GM23248 (cell line): ENCODE measurements at regions not wholly inside any gene's neighbourhood (a gene's known extent, or its start where the extent isn't known, plus 50 kb on each side); places are given as distances from the start of the nearest gene placed in this dataset.

ENCODE experiments used
- DNase-seq: peaks from one replicate; pipeline ENCODE4 v3.0.0-alpha.2; 2015
- H2AFZ ChIP-seq: fragments of 200-600 bp; sonication (generic); 2 replicates; pipeline ENCODE4 v1.6.1; 2016; ENCODE audit warnings: antibody characterized with exemption
- H3F3A ChIP-seq: fragments of 200-600 bp; sonication (generic); 2 replicates; pipeline ENCODE4 v1.6.1; 2016; ENCODE audit warnings: mild to moderate bottlenecking, antibody characterized with exemption, mixed run types; ENCODE audit not compliant: insufficient read depth
- H3K27ac ChIP-seq: fragments of 200-600 bp; sonication (generic); 2 replicates; pipeline ENCODE4 v1.5.1; 2016; ENCODE audit warnings: mild to moderate bottlenecking
- H3K27me3 ChIP-seq: fragments of 200-600 bp; sonication (generic); replicated peaks from 2 replicates; pipeline ENCODE4 v1.6.1; 2016; ENCODE audit warnings: mild to moderate bottlenecking; ENCODE audit not compliant: insufficient read depth
- H3K36me3 ChIP-seq: fragments of 200-600 bp; sonication (generic); 2 replicates; pipeline ENCODE4 v1.6.1; 2016; ENCODE audit warnings: low read depth, mild to moderate bottlenecking
- H3K4me1 ChIP-seq: fragments of 200-600 bp; sonication (generic); 2 replicates; pipeline ENCODE4 v1.6.1; 2016; ENCODE audit warnings: mild to moderate bottlenecking; ENCODE audit not compliant: insufficient read depth
- H3K4me2 ChIP-seq: fragments of 200-600 bp; sonication (generic); one replicate; pipeline ENCODE4 v1.6.1; 2016; ENCODE audit warnings: mild to moderate bottlenecking; ENCODE audit not compliant: unreplicated experiment
- H3K4me3 ChIP-seq: fragments of 200-600 bp; sonication (generic); 2 replicates; pipeline ENCODE4 v1.5.1; 2016; ENCODE audit warnings: mild to moderate bottlenecking
- H3K79me2 ChIP-seq: fragments of 200-600 bp; sonication (generic); 2 replicates; pipeline ENCODE4 v1.6.1; 2016; ENCODE audit warnings: mild to moderate bottlenecking; ENCODE audit not compliant: insufficient read depth
- H3K9ac ChIP-seq: fragments of 200-600 bp; sonication (generic); 2 replicates; pipeline ENCODE4 v1.6.1; 2016; ENCODE audit warnings: mild to moderate bottlenecking
- H3K9me2 ChIP-seq: fragments of 200-600 bp; sonication (generic); 2 replicates; pipeline ENCODE4 v1.6.1; 2016; ENCODE audit warnings: mixed run types, mild to moderate bottlenecking, moderate library complexity; ENCODE audit not compliant: insufficient read depth
- H3K9me3 ChIP-seq: fragments of 200-600 bp; sonication (generic); one replicate; pipeline ENCODE4 v1.6.1; 2017; ENCODE audit warnings: low read depth
- H4K20me1 ChIP-seq: fragments of 200-600 bp; sonication (generic); 2 replicates; pipeline ENCODE4 v1.6.0; 2016; ENCODE audit not compliant: insufficient read depth
- EZH2 ChIP-seq: fragments of 200-600 bp; sonication (generic); IDR thresholded peaks from 2 replicates; pipeline ENCODE4 v1.6.1; 2018; ENCODE audit warnings: antibody characterized with exemption, mild to moderate bottlenecking; ENCODE audit not compliant: insufficient read depth, poor library complexity, severe bottlenecking
- EZH2phosphoT487 ChIP-seq: fragments of 200-600 bp; sonication (generic); IDR thresholded peaks from 2 replicates; pipeline ENCODE4 v1.6.1; 2018; ENCODE audit warnings: antibody characterized with exemption, moderate library complexity, mild to moderate bottlenecking, low read depth; ENCODE audit not compliant: insufficient read depth
- WGBS, 2 experiments: methylation state at CpG; one replicate each; pipeline ENCODE4 v1.1.6; 2015 to 2017; ENCODE audit warnings: low lambda C conversion rate in 2 of 2, low coverage in 1 of 2; ENCODE audit errors: missing lambda C conversion rate in 2 of 2; 5-methylcytosine and 5-hydroxymethylcytosine counted together
- in situ Hi-C: fragments of 300-500 bp; cut with MboI; formaldehyde crosslinking; loops from 2 replicates; pipeline ENCODE4 v1.15.0; 2020

GRCh38 chr13:107069108-107069776 lies 501.3 kb upstream of the ARGLU1 start:
- in situ Hi-C loops, result no loop called here
- no peaks in the 10 kb centered on the region for H3K4me1 ChIP-seq
- H3K36me3 ChIP-seq, result no peaks in the 10 kb centered on the region
- H3F3A ChIP-seq, result no peaks in the 10 kb centered on the region
- no peaks in the 10 kb centered on the region for H3K79me2 ChIP-seq
- 24 to 25% methylated on average over 4 of the region's 4 CpGs for WGBS, 2 experiments
- H3K9me3 ChIP-seq, result no peaks in the 10 kb centered on the region
- no peaks in the 10 kb centered on the region for H3K27me3 ChIP-seq
- TF ChIP-seq EZH2 (no peak), EZH2phosphoT487 (no peak)
- no peaks in the 10 kb centered on the region for H4K20me1 ChIP-seq
- no peak overlapping the region for H3K9ac ChIP-seq
- no peak overlapping the region for H3K4me2 ChIP-seq
- no peak overlapping the region for H2AFZ ChIP-seq
- no peak for DNase-seq
- H3K9me2 ChIP-seq, result no peaks in the 10 kb centered on the region
- no peak overlapping the region for H3K27ac ChIP-seq
- no peak overlapping the region for H3K4me3 ChIP-seq

- H3K27me3 ChIP-seq, result no peaks in the 10 kb centered on the region
- in situ Hi-C loops, result no loop called here
Observed at GRCh38 chr13:107067381-107067780, 499.4 kb upstream of the ARGLU1 start.

DNA sequence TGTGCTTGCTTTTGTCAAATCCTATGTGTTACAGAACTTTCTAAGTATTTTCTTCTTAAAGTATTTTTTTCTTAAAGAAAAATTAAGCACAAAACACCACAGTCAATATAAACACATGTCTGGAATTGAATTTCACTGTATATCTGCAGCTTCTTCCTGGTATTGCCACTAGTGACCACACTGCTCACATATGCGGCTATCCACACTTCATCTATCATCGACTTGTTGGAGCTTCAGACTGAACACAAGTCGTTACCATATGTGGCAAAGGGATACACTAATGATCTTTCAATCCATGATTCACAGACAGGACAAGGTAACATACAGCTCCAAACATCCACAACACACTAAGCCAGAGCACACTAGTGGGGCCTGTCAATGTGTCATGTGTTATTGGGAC lies 498.4 kb upstream of the ARGLU1 start:
- 46 to 56% methylated on average over 3 of the region's 3 CpGs for WGBS, 2 experiments
- no peak for DNase-seq
- H3K4me1 ChIP-seq, result no peaks in the 10 kb centered on the region
- no peaks in the 10 kb centered on the region for H3K27me3 ChIP-seq
- no peak overlapping the region for H3K9ac ChIP-seq
- H3K36me3 ChIP-seq, result no peaks in the 10 kb centered on the region
- in situ Hi-C loops, result no loop called here
- TF ChIP-seq EZH2 (no peak), EZH2phosphoT487 (no peak)
- no peaks in the 10 kb centered on the region for H3K79me2 ChIP-seq
- no peaks in the 10 kb centered on the region for H3K9me3 ChIP-seq
- H3F3A ChIP-seq, result no peaks in the 10 kb centered on the region
- H4K20me1 ChIP-seq, result no peaks in the 10 kb centered on the region
- no peak overlapping the region for H3K4me3 ChIP-seq
- no peak overlapping the region for H2AFZ ChIP-seq
- H3K9me2 ChIP-seq, result no peaks in the 10 kb centered on the region
- H3K4me2 ChIP-seq, result no peak overlapping the region
- no peak overlapping the region for H3K27ac ChIP-seq

More at GRCh38 chr13:107067381-107067780, 499.4 kb upstream of the ARGLU1 start:
- H4K20me1 ChIP-seq, result no peaks in the 10 kb centered on the region
- DNase-seq, result no peak
- H3K27ac ChIP-seq, result no peak overlapping the region
- no peaks in the 10 kb centered on the region for H3F3A ChIP-seq
- H3K9me3 ChIP-seq, result no peaks in the 10 kb centered on the region
- no peak overlapping the region for H3K4me3 ChIP-seq
- H3K4me1 ChIP-seq, result no peaks in the 10 kb centered on the region
- H3K36me3 ChIP-seq, result no peaks in the 10 kb centered on the region
- H3K79me2 ChIP-seq, result no peaks in the 10 kb centered on the region
- TF ChIP-seq EZH2 (no peak), EZH2phosphoT487 (no peak)
- H3K4me2 ChIP-seq, result no peak overlapping the region
- H3K9me2 ChIP-seq, result no peaks in the 10 kb centered on the region
- WGBS, 2 experiments, result 30 to 35% methylated on average over 4 of the region's 4 CpGs
- no peak overlapping the region for H3K9ac ChIP-seq
- no peak overlapping the region for H2AFZ ChIP-seq

DNA sequence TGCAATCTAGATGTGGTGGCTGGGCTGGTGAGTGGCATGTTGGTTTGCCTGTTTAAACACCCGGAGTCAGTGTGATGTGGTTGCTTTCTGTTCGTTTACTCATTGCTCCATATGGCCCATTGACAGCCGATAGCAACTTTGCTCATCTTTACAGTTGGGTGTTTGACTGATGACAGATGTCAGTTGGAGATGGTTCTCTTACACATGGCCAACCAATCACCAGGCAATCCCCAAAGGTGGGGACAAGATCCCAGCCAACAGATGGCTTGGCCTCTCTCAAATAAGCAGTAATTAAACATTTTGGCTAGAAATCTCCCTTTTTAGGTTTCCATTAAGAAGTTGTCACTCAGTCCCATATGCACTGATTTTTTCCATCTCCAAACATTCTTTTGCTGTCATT lies 497.1 kb upstream of the ARGLU1 start:
- WGBS, 2 experiments, result 10 to 16% methylated on average over 3 of the region's 3 CpGs
- no peaks in the 10 kb centered on the region for H3K9me2 ChIP-seq
- no peaks in the 10 kb centered on the region for H3K9me3 ChIP-seq
- no peak overlapping the region for H3K4me3 ChIP-seq
- in situ Hi-C loops, result no loop called here
- no peaks in the 10 kb centered on the region for H3K36me3 ChIP-seq
- no peak overlapping the region for H2AFZ ChIP-seq
- H3K27me3 ChIP-seq, result no peaks in the 10 kb centered on the region
- H4K20me1 ChIP-seq, result no peaks in the 10 kb centered on the region
- no peaks in the 10 kb centered on the region for H3K4me1 ChIP-seq
- H3F3A ChIP-seq, result no peaks in the 10 kb centered on the region
- no peak overlapping the region for H3K9ac ChIP-seq
- no peak for DNase-seq
- H3K27ac ChIP-seq, result no peak overlapping the region
- TF ChIP-seq EZH2phosphoT487 (no peak), EZH2 (no peak)
- H3K4me2 ChIP-seq, result no peak overlapping the region
- H3K79me2 ChIP-seq, result no peaks in the 10 kb centered on the region
